GM23338 (cell line): ENCODE measurements at regions not wholly inside any gene's neighbourhood (a gene's known extent, or its start where the extent isn't known, plus 50 kb on each side); places are given as distances from the start of the nearest gene placed in this dataset.

Experiments used
- ATAC-seq: fragments of 200-7000 bp; cut with Tn5 transposase; 3 replicates; pipeline ENCODE4 v1.9.1; 2020
- DNase-seq: peaks from one replicate; pipeline ENCODE4 v3.0.0-alpha.2; 2015; ENCODE audit warnings: low spot score
- H2AFZ ChIP-seq: fragments of 200-600 bp; sonication (generic); 2 replicates; pipeline ENCODE4 v1.8.0; 2016; ENCODE audit warnings: antibody characterized with exemption, mild to moderate bottlenecking, moderate library complexity
- H3F3A ChIP-seq: fragments of 200-600 bp; sonication (generic); replicated peaks from 2 replicates; pipeline ENCODE4 v1.8.0; 2017; ENCODE audit warnings: antibody characterized with exemption, mixed run types, low read depth
- H3K27ac ChIP-seq: fragments of 200-600 bp; sonication (generic); 2 replicates; pipeline ENCODE4 v1.6.1; 2016; ENCODE audit warnings: low read depth
- H3K27me3 ChIP-seq: fragments of 200-600 bp; sonication (generic); 2 replicates; pipeline ENCODE4 v1.8.0; 2016; ENCODE audit warnings: mild to moderate bottlenecking, mixed run types, moderate library complexity; ENCODE audit not compliant: insufficient read depth
- H3K36me3 ChIP-seq: fragments of 200-600 bp; sonication (generic); 2 replicates; pipeline ENCODE4 v1.8.0; 2016; ENCODE audit warnings: mild to moderate bottlenecking; ENCODE audit not compliant: insufficient read depth
- H3K4me1 ChIP-seq: fragments of 200-600 bp; sonication (generic); 2 replicates; pipeline ENCODE4 v1.8.0; 2016; ENCODE audit warnings: mild to moderate bottlenecking, moderate library complexity; ENCODE audit not compliant: insufficient read depth
- H3K4me2 ChIP-seq: fragments of 200-600 bp; sonication (generic); 2 replicates; pipeline ENCODE4 v1.7.1; 2017; ENCODE audit warnings: mixed run types
- H3K4me3 ChIP-seq: fragments of 200-600 bp; sonication (generic); 2 replicates; pipeline ENCODE4 v1.6.1; 2016; ENCODE audit warnings: mixed run types
- H3K79me2 ChIP-seq: fragments of 200-600 bp; sonication (generic); replicated peaks from 2 replicates; pipeline ENCODE4 v1.8.0; 2017; ENCODE audit warnings: mild to moderate bottlenecking; ENCODE audit not compliant: insufficient read depth
- H3K9me2 ChIP-seq: fragments of 200-600 bp; sonication (generic); 2 replicates; pipeline ENCODE4 v1.8.0; 2017; ENCODE audit not compliant: insufficient read depth
- H4K20me1 ChIP-seq: fragments of 200-600 bp; sonication (generic); replicated peaks from 2 replicates; pipeline ENCODE4 v1.8.0; 2017; ENCODE audit warnings: mild to moderate bottlenecking; ENCODE audit not compliant: insufficient read depth
- H3K27ac Mint-ChIP-seq: 2 replicates; pipeline ENCODE4 v1.8.0; 2020; ENCODE audit warnings: inconsistent platforms, mild to moderate bottlenecking, moderate library complexity, mixed read lengths
- H3K27me3 Mint-ChIP-seq: 3 replicates; pipeline ENCODE4 v1.8.0; 2022; ENCODE audit warnings: low read depth, mild to moderate bottlenecking, moderate library complexity, mixed read lengths, inconsistent platforms; ENCODE audit not compliant: insufficient read depth, poor library complexity
- H3K36me3 Mint-ChIP-seq: 3 replicates; pipeline ENCODE4 v1.8.0; 2021; ENCODE audit warnings: low read depth, mild to moderate bottlenecking, inconsistent platforms, moderate library complexity, mixed read lengths
- H3K4me1 Mint-ChIP-seq: 3 replicates; pipeline ENCODE4 v1.8.0; 2020; ENCODE audit warnings: mild to moderate bottlenecking, inconsistent platforms, mixed read lengths
- H3K4me3 Mint-ChIP-seq: 3 replicates; pipeline ENCODE4 v1.8.0; 2021; ENCODE audit warnings: moderate library complexity, mild to moderate bottlenecking, inconsistent platforms, mixed read lengths
- H3K9me3 Mint-ChIP-seq: 3 replicates; pipeline ENCODE4 v1.8.0; 2020; ENCODE audit warnings: moderate library complexity, mild to moderate bottlenecking, inconsistent platforms, mixed read lengths
- CREB1 ChIP-seq: fragments of 250-450 bp; sonication (Bioruptor Pico); IDR thresholded peaks from 2 replicates; pipeline ENCODE4 v1.5.0; 2020; ENCODE audit warnings: low read depth, mild to moderate bottlenecking, moderate library complexity
- EZH2 ChIP-seq: fragments of 200-600 bp; sonication (generic); IDR thresholded peaks from one replicate; pipeline ENCODE4 v1.8.0; 2017; ENCODE audit warnings: antibody characterized with exemption, mild to moderate bottlenecking, low read depth; ENCODE audit not compliant: unreplicated experiment
- EZH2phosphoT487 ChIP-seq: fragments of 200-600 bp; sonication (generic); IDR thresholded peaks from one replicate; pipeline ENCODE4 v1.8.1; 2018; ENCODE audit warnings: antibody characterized with exemption; ENCODE audit not compliant: unreplicated experiment
- JUNB ChIP-seq: IDR thresholded peaks from one replicate; pipeline ENCODE4 v1.6.1; 2016; ENCODE audit warnings: antibody characterized with exemption; ENCODE audit not compliant: unreplicated experiment
- NANOG ChIP-seq: IDR thresholded peaks from 2 replicates; pipeline ENCODE4 v1.6.1; 2016; ENCODE audit warnings: antibody characterized with exemption, borderline replicate concordance
- POLR2AphosphoS5 ChIP-seq: IDR thresholded peaks from 2 replicates; pipeline ENCODE4 v1.6.1; 2016; ENCODE audit warnings: antibody characterized with exemption, low read depth
- STAT1 ChIP-seq: IDR thresholded peaks from one replicate; pipeline ENCODE4 v1.6.1; 2016; ENCODE audit warnings: antibody characterized with exemption; ENCODE audit not compliant: unreplicated experiment
- ZNF114 ChIP-seq: fragments of 250-450 bp; sonication (Bioruptor Pico); IDR thresholded peaks from 2 replicates; pipeline ENCODE4 v1.5.0; 2020; ENCODE audit warnings: mild to moderate bottlenecking, moderate library complexity
- ZNF331 ChIP-seq: fragments of 250-450 bp; sonication (Bioruptor Pico); IDR thresholded peaks from 2 replicates; pipeline ENCODE4 v1.5.0; 2020; ENCODE audit warnings: low read depth, mild to moderate bottlenecking, moderate library complexity
- TF ChIP-seq, protein P1 (sequence below): fragments of 250-450 bp; sonication (Bioruptor Pico); IDR thresholded peaks from 2 replicates; pipeline ENCODE4 v1.5.0; 2020; ENCODE audit warnings: mild to moderate bottlenecking, moderate library complexity
- TF ChIP-seq, protein P2 (sequence below): IDR thresholded peaks from 2 replicates; pipeline ENCODE4 v1.6.1; 2016; ENCODE audit warnings: antibody characterized with exemption
- TF ChIP-seq, protein P3 (sequence below): IDR thresholded peaks from one replicate; pipeline ENCODE4 v1.6.1; 2018; ENCODE audit warnings: antibody characterized with exemption; ENCODE audit not compliant: unreplicated experiment
- TF ChIP-seq, protein P4 (sequence below), 2 experiments: fragments of 200-600 bp in 1 of 2; sonication (generic) in 1 of 2; conservative IDR thresholded peaks; 2 replicates each; pipeline versions ENCODE4 v1.5.1 to v1.6.1; 2016 to 2017; ENCODE audit warnings: antibody characterized with exemption in 2 of 2, low read depth in 2 of 2, mild to moderate bottlenecking in 2 of 2, moderate library complexity in 1 of 2

DNA sequence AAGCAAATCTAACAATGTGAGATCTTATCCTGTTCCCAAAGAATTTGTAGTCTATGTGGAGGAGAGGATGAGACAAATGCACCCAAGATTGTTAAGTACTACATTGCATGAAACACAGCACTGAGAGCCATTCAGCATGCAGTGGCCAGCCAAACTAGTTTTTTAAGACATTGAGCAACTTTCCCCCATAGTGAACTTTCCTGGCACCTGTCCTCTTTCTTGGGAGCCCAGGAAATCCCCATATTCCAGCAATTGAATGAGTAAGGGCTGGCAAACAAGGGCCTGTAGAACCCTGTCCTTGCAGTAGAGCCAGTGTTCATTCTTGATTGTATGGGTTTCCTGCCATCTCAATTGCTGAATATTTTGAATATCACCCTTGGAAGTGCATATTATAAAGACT is 58.8 kb upstream of the FIGN start:
- Histone ChIP-seq H3K4me3 (no peak overlapping the region), H3K27me3 (no peaks in the 10 kb centered on the region), H3F3A (no peaks in the 10 kb centered on the region), H3K27ac (no peak overlapping the region), H3K4me2 (no peak overlapping the region), H4K20me1 (no peaks in the 10 kb centered on the region), H3K4me1 (no peaks in the 10 kb centered on the region), H2AFZ (no peak overlapping the region), H3K36me3 (no peaks in the 10 kb centered on the region), H3K9me2 (no peaks in the 10 kb centered on the region), H3K79me2 (no peaks in the 10 kb centered on the region)
- no peak for TF ChIP-seq POLR2AphosphoS5
- TF ChIP-seq STAT1: no peak
- TF ChIP-seq EZH2: no peak
- TF ChIP-seq ZNF114 (CRISPR knock-in tag): no peak
- no peak for TF ChIP-seq CREB1 (CRISPR knock-in tag)
- TF ChIP-seq JUNB: no peak
- no peak for TF ChIP-seq EZH2phosphoT487
- TF ChIP-seq ZNF331 (CRISPR knock-in tag): no peak
- TF ChIP-seq, protein P1, sequence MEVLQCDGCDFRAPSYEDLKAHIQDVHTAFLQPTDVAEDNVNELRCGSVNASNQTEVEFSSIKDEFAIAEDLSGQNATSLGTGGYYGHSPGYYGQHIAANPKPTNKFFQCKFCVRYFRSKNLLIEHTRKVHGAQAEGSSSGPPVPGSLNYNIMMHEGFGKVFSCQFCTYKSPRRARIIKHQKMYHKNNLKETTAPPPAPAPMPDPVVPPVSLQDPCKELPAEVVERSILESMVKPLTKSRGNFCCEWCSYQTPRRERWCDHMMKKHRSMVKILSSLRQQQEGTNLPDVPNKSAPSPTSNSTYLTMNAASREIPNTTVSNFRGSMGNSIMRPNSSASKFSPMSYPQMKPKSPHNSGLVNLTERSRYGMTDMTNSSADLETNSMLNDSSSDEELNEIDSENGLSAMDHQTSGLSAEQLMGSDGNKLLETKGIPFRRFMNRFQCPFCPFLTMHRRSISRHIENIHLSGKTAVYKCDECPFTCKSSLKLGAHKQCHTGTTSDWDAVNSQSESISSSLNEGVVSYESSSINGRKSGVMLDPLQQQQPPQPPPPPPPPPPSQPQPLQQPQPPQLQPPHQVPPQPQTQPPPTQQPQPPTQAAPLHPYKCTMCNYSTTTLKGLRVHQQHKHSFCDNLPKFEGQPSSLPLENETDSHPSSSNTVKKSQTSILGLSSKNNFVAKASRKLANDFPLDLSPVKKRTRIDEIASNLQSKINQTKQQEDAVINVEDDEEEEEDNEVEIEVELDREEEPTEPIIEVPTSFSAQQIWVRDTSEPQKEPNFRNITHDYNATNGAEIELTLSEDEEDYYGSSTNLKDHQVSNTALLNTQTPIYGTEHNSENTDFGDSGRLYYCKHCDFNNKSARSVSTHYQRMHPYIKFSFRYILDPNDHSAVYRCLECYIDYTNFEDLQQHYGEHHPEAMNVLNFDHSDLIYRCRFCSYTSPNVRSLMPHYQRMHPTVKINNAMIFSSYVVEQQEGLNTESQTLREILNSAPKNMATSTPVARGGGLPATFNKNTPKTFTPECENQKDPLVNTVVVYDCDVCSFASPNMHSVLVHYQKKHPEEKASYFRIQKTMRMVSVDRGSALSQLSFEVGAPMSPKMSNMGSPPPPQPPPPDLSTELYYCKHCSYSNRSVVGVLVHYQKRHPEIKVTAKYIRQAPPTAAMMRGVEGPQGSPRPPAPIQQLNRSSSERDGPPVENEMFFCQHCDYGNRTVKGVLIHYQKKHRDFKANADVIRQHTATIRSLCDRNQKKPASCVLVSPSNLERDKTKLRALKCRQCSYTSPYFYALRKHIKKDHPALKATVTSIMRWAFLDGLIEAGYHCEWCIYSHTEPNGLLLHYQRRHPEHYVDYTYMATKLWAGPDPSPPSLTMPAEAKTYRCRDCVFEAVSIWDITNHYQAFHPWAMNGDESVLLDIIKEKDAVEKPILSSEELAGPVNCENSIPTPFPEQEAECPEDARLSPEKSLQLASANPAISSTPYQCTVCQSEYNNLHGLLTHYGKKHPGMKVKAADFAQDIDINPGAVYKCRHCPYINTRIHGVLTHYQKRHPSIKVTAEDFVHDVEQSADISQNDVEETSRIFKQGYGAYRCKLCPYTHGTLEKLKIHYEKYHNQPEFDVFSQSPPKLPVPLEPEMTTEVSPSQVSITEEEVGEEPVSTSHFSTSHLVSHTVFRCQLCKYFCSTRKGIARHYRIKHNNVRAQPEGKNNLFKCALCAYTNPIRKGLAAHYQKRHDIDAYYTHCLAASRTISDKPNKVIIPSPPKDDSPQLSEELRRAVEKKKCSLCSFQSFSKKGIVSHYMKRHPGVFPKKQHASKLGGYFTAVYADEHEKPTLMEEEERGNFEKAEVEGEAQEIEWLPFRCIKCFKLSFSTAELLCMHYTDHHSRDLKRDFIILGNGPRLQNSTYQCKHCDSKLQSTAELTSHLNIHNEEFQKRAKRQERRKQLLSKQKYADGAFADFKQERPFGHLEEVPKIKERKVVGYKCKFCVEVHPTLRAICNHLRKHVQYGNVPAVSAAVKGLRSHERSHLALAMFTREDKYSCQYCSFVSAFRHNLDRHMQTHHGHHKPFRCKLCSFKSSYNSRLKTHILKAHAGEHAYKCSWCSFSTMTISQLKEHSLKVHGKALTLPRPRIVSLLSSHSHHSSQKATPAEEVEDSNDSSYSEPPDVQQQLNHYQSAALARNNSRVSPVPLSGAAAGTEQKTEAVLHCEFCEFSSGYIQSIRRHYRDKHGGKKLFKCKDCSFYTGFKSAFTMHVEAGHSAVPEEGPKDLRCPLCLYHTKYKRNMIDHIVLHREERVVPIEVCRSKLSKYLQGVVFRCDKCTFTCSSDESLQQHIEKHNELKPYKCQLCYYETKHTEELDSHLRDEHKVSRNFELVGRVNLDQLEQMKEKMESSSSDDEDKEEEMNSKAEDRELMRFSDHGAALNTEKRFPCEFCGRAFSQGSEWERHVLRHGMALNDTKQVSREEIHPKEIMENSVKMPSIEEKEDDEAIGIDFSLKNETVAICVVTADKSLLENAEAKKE (CRISPR knock-in tag): no peak
- TF ChIP-seq, protein P2, sequence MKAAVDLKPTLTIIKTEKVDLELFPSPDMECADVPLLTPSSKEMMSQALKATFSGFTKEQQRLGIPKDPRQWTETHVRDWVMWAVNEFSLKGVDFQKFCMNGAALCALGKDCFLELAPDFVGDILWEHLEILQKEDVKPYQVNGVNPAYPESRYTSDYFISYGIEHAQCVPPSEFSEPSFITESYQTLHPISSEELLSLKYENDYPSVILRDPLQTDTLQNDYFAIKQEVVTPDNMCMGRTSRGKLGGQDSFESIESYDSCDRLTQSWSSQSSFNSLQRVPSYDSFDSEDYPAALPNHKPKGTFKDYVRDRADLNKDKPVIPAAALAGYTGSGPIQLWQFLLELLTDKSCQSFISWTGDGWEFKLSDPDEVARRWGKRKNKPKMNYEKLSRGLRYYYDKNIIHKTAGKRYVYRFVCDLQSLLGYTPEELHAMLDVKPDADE: no peak
- TF ChIP-seq, protein P3, sequence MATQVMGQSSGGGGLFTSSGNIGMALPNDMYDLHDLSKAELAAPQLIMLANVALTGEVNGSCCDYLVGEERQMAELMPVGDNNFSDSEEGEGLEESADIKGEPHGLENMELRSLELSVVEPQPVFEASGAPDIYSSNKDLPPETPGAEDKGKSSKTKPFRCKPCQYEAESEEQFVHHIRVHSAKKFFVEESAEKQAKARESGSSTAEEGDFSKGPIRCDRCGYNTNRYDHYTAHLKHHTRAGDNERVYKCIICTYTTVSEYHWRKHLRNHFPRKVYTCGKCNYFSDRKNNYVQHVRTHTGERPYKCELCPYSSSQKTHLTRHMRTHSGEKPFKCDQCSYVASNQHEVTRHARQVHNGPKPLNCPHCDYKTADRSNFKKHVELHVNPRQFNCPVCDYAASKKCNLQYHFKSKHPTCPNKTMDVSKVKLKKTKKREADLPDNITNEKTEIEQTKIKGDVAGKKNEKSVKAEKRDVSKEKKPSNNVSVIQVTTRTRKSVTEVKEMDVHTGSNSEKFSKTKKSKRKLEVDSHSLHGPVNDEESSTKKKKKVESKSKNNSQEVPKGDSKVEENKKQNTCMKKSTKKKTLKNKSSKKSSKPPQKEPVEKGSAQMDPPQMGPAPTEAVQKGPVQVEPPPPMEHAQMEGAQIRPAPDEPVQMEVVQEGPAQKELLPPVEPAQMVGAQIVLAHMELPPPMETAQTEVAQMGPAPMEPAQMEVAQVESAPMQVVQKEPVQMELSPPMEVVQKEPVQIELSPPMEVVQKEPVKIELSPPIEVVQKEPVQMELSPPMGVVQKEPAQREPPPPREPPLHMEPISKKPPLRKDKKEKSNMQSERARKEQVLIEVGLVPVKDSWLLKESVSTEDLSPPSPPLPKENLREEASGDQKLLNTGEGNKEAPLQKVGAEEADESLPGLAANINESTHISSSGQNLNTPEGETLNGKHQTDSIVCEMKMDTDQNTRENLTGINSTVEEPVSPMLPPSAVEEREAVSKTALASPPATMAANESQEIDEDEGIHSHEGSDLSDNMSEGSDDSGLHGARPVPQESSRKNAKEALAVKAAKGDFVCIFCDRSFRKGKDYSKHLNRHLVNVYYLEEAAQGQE: no peak
- TF ChIP-seq NANOG: no peak
- TF ChIP-seq, protein P4, sequence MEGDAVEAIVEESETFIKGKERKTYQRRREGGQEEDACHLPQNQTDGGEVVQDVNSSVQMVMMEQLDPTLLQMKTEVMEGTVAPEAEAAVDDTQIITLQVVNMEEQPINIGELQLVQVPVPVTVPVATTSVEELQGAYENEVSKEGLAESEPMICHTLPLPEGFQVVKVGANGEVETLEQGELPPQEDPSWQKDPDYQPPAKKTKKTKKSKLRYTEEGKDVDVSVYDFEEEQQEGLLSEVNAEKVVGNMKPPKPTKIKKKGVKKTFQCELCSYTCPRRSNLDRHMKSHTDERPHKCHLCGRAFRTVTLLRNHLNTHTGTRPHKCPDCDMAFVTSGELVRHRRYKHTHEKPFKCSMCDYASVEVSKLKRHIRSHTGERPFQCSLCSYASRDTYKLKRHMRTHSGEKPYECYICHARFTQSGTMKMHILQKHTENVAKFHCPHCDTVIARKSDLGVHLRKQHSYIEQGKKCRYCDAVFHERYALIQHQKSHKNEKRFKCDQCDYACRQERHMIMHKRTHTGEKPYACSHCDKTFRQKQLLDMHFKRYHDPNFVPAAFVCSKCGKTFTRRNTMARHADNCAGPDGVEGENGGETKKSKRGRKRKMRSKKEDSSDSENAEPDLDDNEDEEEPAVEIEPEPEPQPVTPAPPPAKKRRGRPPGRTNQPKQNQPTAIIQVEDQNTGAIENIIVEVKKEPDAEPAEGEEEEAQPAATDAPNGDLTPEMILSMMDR (conservative IDR thresholded peaks at IDR 0.05; ENCODE audit: low read depth in 2 of 2): no peak
- Mint-ChIP-seq H3K4me1 (peaks cover 8% of the 10 kb centered on the region), H3K4me3 (no peak overlapping the region), H3K36me3 (no peaks in the 10 kb centered on the region), H3K9me3 (no peaks in the 10 kb centered on the region), H3K27me3 (no peaks in the 10 kb centered on the region), H3K27ac (no peak overlapping the region)
- DNase-seq: no peak
- ATAC-seq: no peak
